Astrocyte (in vitro differentiated cells and primary cell): ENCODE measurements at regions not wholly inside any gene's neighbourhood (a gene's known extent, or its start where the extent isn't known, plus 50 kb on each side); places are given as distances from the start of the nearest gene placed in this dataset.

Experiments
- DNase-seq: peaks from one replicate; pipeline ENCODE4 v3.0.0-alpha.2; 2010; ENCODE audit warnings: low read depth
- FAIRE-seq: peaks from 2 replicates; lab custom pipeline; 2011; peaks lifted over from hg19 to GRCh38; lab: Jason Lieb, UNC
- H2AFZ ChIP-seq: 2 replicates; pipeline ENCODE4 v1.6.0; 2012; ENCODE audit warnings: low read depth, low read length, inconsistent platforms
- H3K27ac ChIP-seq: 2 replicates; pipeline ENCODE4 v1.5.1; 2011; ENCODE audit warnings: low read depth, low read length, inconsistent platforms
- H3K27me3 ChIP-seq: 2 replicates; pipeline ENCODE4 v1.6.0; 2011; ENCODE audit warnings: low read length, inconsistent platforms; ENCODE audit not compliant: insufficient read depth
- H3K36me3 ChIP-seq: 2 replicates; pipeline ENCODE4 v1.5.1; 2011; ENCODE audit warnings: low read length, inconsistent platforms; ENCODE audit not compliant: insufficient read depth
- H3K4me1 ChIP-seq: 2 replicates; pipeline ENCODE4 v1.5.1; 2011; ENCODE audit warnings: low read length, inconsistent platforms; ENCODE audit not compliant: insufficient read depth
- H3K4me2 ChIP-seq: 2 replicates; pipeline ENCODE4 v1.6.0; 2012; ENCODE audit warnings: low read length, inconsistent platforms
- H3K4me3 ChIP-seq: 2 replicates; pipeline ENCODE4 v1.5.1; 2011; ENCODE audit warnings: low read depth, mild to moderate bottlenecking, low read length, inconsistent platforms; ENCODE audit not compliant: insufficient read depth
- H3K79me2 ChIP-seq: 2 replicates; pipeline ENCODE4 v1.6.0; 2012; ENCODE audit warnings: mild to moderate bottlenecking, low read length, inconsistent platforms; ENCODE audit not compliant: insufficient read depth
- H3K9ac ChIP-seq: 2 replicates; pipeline ENCODE4 v1.6.0; 2012; ENCODE audit warnings: mild to moderate bottlenecking, low read length, inconsistent platforms
- H3K9me3 ChIP-seq: 2 replicates; pipeline ENCODE4 v1.5.1; 2012; ENCODE audit warnings: low read depth, mild to moderate bottlenecking, low read length, inconsistent platforms; ENCODE audit not compliant: insufficient read depth
- H4K20me1 ChIP-seq: 2 replicates; pipeline ENCODE4 v1.6.0; 2012; ENCODE audit warnings: low read length, inconsistent platforms; ENCODE audit not compliant: insufficient read depth
- H3K27ac Mint-ChIP-seq: one replicate; pipeline ENCODE4 v1.8.0; 2021; ENCODE audit warnings: mild to moderate bottlenecking, mixed read lengths; ENCODE audit not compliant: unreplicated experiment
- H3K27me3 Mint-ChIP-seq: one replicate; pipeline ENCODE4 v1.8.0; 2021; ENCODE audit warnings: low read depth, mixed read lengths; ENCODE audit not compliant: unreplicated experiment
- H3K36me3 Mint-ChIP-seq: one replicate; pipeline ENCODE4 v1.8.0; 2021; ENCODE audit warnings: low read depth, mixed read lengths; ENCODE audit not compliant: unreplicated experiment
- H3K4me1 Mint-ChIP-seq: one replicate; pipeline ENCODE4 v1.8.0; 2021; ENCODE audit warnings: low read depth, mixed read lengths; ENCODE audit not compliant: unreplicated experiment
- H3K4me3 Mint-ChIP-seq: one replicate; pipeline ENCODE4 v1.8.0; 2021; ENCODE audit warnings: mild to moderate bottlenecking, moderate library complexity, mixed read lengths; ENCODE audit not compliant: unreplicated experiment
- H3K9me3 Mint-ChIP-seq: one replicate; pipeline ENCODE4 v1.8.0; 2021; ENCODE audit warnings: mild to moderate bottlenecking, mixed read lengths; ENCODE audit not compliant: unreplicated experiment
- CTCF ChIP-seq: IDR thresholded peaks from 2 replicates; pipeline ENCODE4 v1.5.1; 2011; ENCODE audit warnings: low read depth, mild to moderate bottlenecking, inconsistent platforms, low read length, moderate library complexity; ENCODE audit not compliant: insufficient read depth
- EZH2 ChIP-seq: IDR thresholded peaks from 2 replicates; pipeline ENCODE4 v1.6.1; 2012; ENCODE audit warnings: mild to moderate bottlenecking, low read length, inconsistent platforms; ENCODE audit not compliant: insufficient read depth

GRCh38 chrX:69082055-69082752 lies 83.0 kb downstream of the PJA1 start:
- H3K4me3 Mint-ChIP-seq: no peak overlapping the region
- no peaks in the 10 kb centered on the region for H3K9me3 ChIP-seq
- H3K4me1 Mint-ChIP-seq: peaks cover 5% of the 10 kb centered on the region
- no peaks in the 10 kb centered on the region for H3K9me3 Mint-ChIP-seq
- H3K4me3 ChIP-seq: no peak overlapping the region
- no peak overlapping the region for H2AFZ ChIP-seq
- no peak overlapping the region for H3K27ac ChIP-seq
- FAIRE-seq (no peak), DNase-seq (no peak)
- H3K27me3 ChIP-seq: no peaks in the 10 kb centered on the region
- no peak overlapping the region for H3K9ac ChIP-seq
- no peak for TF ChIP-seq EZH2
- no peak for TF ChIP-seq CTCF
- H3K27me3 Mint-ChIP-seq: peaks cover 8% of the 10 kb centered on the region
- no peaks in the 10 kb centered on the region for H4K20me1 ChIP-seq
- no peaks in the 10 kb centered on the region for H3K79me2 ChIP-seq
- H3K27ac Mint-ChIP-seq: no peak overlapping the region
- no peaks in the 10 kb centered on the region for H3K36me3 Mint-ChIP-seq
- no peak overlapping the region for H3K4me2 ChIP-seq
- H3K4me1 ChIP-seq: no peaks in the 10 kb centered on the region
- no peaks in the 10 kb centered on the region for H3K36me3 ChIP-seq

GRCh38 chrX:69080855-69081465 lies 84.3 kb downstream of the PJA1 start:
- H3K4me3 ChIP-seq: no peak overlapping the region
- Mint-ChIP-seq H3K4me3 (no peak overlapping the region), H3K4me1 (peaks cover 5% of the 10 kb centered on the region), H3K9me3 (no peaks in the 10 kb centered on the region), H3K36me3 (no peaks in the 10 kb centered on the region), H3K27ac (no peak overlapping the region), H3K27me3 (peaks cover 13% of the 10 kb centered on the region)
- DNase-seq: no peak
- no peaks in the 10 kb centered on the region for H4K20me1 ChIP-seq
- no peak overlapping the region for H2AFZ ChIP-seq
- H3K79me2 ChIP-seq: no peaks in the 10 kb centered on the region
- H3K9me3 ChIP-seq: no peaks in the 10 kb centered on the region
- FAIRE-seq: no peak
- H3K4me1 ChIP-seq: no peaks in the 10 kb centered on the region
- no peak overlapping the region for H3K4me2 ChIP-seq
- no peaks in the 10 kb centered on the region for H3K27me3 ChIP-seq
- TF ChIP-seq CTCF: no peak
- no peak for TF ChIP-seq EZH2
- H3K9ac ChIP-seq: no peak overlapping the region
- no peak overlapping the region for H3K27ac ChIP-seq
- H3K36me3 ChIP-seq: no peaks in the 10 kb centered on the region

GRCh38 chrX:69079268-69079667 lies 86.0 kb downstream of the PJA1 start:
- Histone ChIP-seq H4K20me1 (no peaks in the 10 kb centered on the region), H3K4me1 (no peaks in the 10 kb centered on the region), H3K36me3 (no peaks in the 10 kb centered on the region), H2AFZ (no peak overlapping the region), H3K27ac (no peak overlapping the region), H3K4me3 (no peak overlapping the region), H3K9ac (no peak overlapping the region), H3K27me3 (no peaks in the 10 kb centered on the region), H3K79me2 (no peaks in the 10 kb centered on the region), H3K4me2 (no peak overlapping the region), H3K9me3 (no peaks in the 10 kb centered on the region)
- Mint-ChIP-seq H3K36me3 (no peaks in the 10 kb centered on the region), H3K4me3 (no peak overlapping the region), H3K27ac (no peak overlapping the region), H3K4me1 (peaks cover 5% of the 10 kb centered on the region), H3K9me3 (no peaks in the 10 kb centered on the region), H3K27me3 (peaks cover 6% of the 10 kb centered on the region)
- no peak for FAIRE-seq
- DNase-seq: no peak
- no peak for TF ChIP-seq CTCF
- TF ChIP-seq EZH2: no peak
